Cardiac muscle cell (in vitro differentiated cells and primary cell): ENCODE measurements at regions not wholly inside any gene's neighbourhood (a gene's known extent, or its start where the extent isn't known, plus 50 kb on each side); places are given as distances from the start of the nearest gene placed in this dataset.

Source experiments
- DNase-seq, 2 donors: peaks; one replicate each; pipeline versions ENCODE4 v3.0.0 to v3.0.0-alpha.2; 2010 to 2017; ENCODE audit warnings: low read depth in 1 of 2, low spot score in 1 of 2
- H3K27ac ChIP-seq: fragments of 200-600 bp; sonication (generic); 2 replicates; pipeline ENCODE4 v1.5.1; 2016
- H3K27me3 ChIP-seq: fragments of 200-600 bp; sonication (generic); 2 replicates; pipeline ENCODE4 v1.6.0; 2016; ENCODE audit warnings: control low read depth
- H3K36me3 ChIP-seq: fragments of 200-600 bp; sonication (generic); 2 replicates; pipeline ENCODE4 v1.5.1; 2016; ENCODE audit warnings: control low read depth
- H3K4me1 ChIP-seq: fragments of 200-600 bp; sonication (generic); 2 replicates; pipeline ENCODE4 v1.8.1; 2017; ENCODE audit warnings: low read depth, mild to moderate bottlenecking, mixed run types
- H3K4me3 ChIP-seq: fragments of 200-600 bp; sonication (generic); 2 replicates; pipeline ENCODE4 v1.5.1; 2016; ENCODE audit warnings: mild to moderate bottlenecking
- H3K9me3 ChIP-seq: fragments of 200-600 bp; sonication (generic); 2 replicates; pipeline ENCODE4 v1.5.1; 2017; ENCODE audit warnings: low read depth, mild to moderate bottlenecking, control low read depth
- TF ChIP-seq, protein P1 (sequence below): IDR thresholded peaks from 2 replicates; pipeline ENCODE4 v1.5.1; 2012; ENCODE audit warnings: low read depth, mild to moderate bottlenecking, low read length

DNA sequence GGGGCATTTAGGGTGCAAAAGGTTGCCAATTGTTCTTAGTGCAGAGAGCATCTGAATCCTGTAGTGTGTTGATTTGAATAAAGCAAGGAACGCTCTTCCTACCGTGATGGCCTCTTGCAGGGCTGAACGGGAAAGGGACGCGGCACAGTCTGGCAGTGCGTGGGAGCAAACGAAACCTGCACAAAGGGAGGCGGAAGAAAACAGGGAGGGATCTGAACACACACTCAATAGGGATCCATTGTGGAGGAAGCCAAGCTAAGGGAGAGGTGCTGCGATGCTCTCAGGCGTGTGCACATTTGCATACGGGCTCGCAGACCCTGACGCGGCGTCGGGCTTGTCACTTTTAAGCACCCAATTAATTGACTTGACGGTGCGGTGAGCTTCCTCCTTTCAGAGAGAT is 414.0 kb upstream of the IRX1 start:
- H3K27ac ChIP-seq = no peak overlapping the region
- DNase-seq = no peak
- TF ChIP-seq, protein P1, sequence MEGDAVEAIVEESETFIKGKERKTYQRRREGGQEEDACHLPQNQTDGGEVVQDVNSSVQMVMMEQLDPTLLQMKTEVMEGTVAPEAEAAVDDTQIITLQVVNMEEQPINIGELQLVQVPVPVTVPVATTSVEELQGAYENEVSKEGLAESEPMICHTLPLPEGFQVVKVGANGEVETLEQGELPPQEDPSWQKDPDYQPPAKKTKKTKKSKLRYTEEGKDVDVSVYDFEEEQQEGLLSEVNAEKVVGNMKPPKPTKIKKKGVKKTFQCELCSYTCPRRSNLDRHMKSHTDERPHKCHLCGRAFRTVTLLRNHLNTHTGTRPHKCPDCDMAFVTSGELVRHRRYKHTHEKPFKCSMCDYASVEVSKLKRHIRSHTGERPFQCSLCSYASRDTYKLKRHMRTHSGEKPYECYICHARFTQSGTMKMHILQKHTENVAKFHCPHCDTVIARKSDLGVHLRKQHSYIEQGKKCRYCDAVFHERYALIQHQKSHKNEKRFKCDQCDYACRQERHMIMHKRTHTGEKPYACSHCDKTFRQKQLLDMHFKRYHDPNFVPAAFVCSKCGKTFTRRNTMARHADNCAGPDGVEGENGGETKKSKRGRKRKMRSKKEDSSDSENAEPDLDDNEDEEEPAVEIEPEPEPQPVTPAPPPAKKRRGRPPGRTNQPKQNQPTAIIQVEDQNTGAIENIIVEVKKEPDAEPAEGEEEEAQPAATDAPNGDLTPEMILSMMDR = no peak

DNA sequence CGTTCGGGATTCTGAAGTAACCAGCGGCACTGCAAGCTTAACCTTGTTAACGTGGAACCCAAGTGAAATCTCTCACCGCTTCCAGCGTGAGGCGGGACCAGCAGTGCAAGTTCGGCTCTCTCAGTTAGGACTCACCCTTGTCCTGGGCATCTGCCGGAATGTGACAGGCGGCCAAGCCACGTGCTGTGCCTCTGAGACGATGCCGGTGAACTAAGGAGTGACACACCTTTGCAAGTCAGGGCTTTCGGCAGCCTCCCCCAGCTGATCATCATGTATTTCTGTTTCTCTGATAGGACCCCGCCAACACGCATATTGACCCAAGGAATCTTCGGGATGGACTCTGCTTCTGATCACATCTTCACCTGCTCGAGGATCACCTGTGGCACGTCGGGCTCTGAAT is 415.0 kb upstream of the IRX1 start:
- H3K4me3 ChIP-seq = no peak overlapping the region
- no peaks in the 10 kb centered on the region for H3K9me3 ChIP-seq
- no peaks in the 10 kb centered on the region for H3K36me3 ChIP-seq
- no peaks in the 10 kb centered on the region for H3K4me1 ChIP-seq
- DNase-seq = no peak
- TF ChIP-seq, protein P1 = no peak
- H3K27ac ChIP-seq = no peak overlapping the region
- no peaks in the 10 kb centered on the region for H3K27me3 ChIP-seq

More for the DNA sequence above, 414.0 kb upstream of the IRX1 start:
- Histone ChIP-seq H3K9me3 (no peaks in the 10 kb centered on the region), H3K27me3 (no peaks in the 10 kb centered on the region), H3K4me1 (no peaks in the 10 kb centered on the region), H3K36me3 (no peaks in the 10 kb centered on the region), H3K4me3 (no peak overlapping the region)

DNA sequence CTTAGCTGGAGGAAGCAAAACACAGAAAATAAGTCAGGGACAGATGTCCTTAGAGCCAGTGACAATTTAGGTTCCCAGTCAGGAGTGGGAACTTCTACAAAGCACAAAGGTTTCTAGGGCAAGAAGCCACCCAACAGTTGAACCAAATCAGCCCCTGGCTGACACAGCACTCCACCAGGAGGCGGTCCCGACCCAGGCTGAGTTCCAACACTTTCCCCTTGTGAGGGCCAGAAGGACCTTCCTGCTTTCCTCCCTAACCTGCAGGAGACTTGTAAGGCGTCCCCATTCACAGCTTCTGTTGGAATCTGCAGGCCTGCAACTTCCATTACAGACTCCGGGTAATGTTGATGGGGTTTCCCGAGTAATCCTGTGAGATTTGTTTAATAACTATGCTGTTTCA is 416.4 kb upstream of the IRX1 start:
- Histone ChIP-seq H3K9me3 (no peaks in the 10 kb centered on the region), H3K4me3 (no peak overlapping the region), H3K4me1 (no peaks in the 10 kb centered on the region), H3K36me3 (no peaks in the 10 kb centered on the region), H3K27ac (no peak overlapping the region), H3K27me3 (no peaks in the 10 kb centered on the region)
- no peak for DNase-seq
- TF ChIP-seq, protein P1 = no peak

DNA sequence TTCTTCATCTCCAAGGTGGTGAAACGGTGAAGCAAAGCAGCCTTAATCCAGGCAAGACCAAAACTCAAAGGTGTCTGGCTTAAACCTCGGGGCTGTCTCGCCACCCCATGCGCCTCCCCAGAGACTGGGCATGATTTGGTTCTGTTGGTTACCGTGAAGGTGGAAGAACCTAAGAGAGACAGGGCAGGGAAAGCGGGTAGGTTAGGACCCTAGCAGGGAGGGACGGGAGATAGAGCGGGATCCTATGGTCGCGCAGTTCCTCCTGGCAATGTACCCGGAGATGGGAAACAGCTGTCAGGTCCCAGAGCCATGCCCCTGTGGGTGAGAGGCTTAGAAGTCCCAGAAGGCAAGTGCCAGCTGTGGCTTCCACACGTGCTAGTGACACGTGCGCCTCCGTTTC is 418.3 kb upstream of the IRX1 start:
- Histone ChIP-seq H3K4me3 (no peak overlapping the region), H3K4me1 (no peaks in the 10 kb centered on the region), H3K9me3 (no peaks in the 10 kb centered on the region), H3K27me3 (no peaks in the 10 kb centered on the region), H3K36me3 (no peaks in the 10 kb centered on the region), H3K27ac (no peak overlapping the region)
- no peak for DNase-seq
- TF ChIP-seq, protein P1 = no peak

DNA sequence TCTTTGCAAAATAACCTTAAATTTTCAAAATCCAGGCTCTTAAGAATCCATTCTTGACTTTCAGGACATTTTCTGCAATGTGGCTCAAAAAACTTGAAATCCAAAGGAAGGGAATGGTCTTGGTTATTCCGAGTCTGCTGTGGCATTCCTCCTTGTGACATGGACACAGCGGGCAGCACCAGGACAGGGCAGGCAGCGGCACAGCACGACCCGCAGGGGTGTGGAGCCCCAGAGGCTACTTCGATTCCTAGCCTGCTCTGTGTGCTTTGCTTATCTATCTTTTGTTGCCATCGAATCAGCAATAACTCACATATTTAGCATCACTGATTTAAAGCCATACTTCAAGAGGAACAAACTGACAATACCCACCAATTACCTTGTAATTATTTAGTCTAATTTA is 420.2 kb upstream of the IRX1 start:
- H3K9me3 ChIP-seq = no peaks in the 10 kb centered on the region
- H3K4me1 ChIP-seq = no peaks in the 10 kb centered on the region
- TF ChIP-seq, protein P1 = no peak
- H3K36me3 ChIP-seq = no peaks in the 10 kb centered on the region
- H3K27ac ChIP-seq = no peak overlapping the region
- H3K27me3 ChIP-seq = no peaks in the 10 kb centered on the region
- no peak for DNase-seq
- no peak overlapping the region for H3K4me3 ChIP-seq

DNA sequence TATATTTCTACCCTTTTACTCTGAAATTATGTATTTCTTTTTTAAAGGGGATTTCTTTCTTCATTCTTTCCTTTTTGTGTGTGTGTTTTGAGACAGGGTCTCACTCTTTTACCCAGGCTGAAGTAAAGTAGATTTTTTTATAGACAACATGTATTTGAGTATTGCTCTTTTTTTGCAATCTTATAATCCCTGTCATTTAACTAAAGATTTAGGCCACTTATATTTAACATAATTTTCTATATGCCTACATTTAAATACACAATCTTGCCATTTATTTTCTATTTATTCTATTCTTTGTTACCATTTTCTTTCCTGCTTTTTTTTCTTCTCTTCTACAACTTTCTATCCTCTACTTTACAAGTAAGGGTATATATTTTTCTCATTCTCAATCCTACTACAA is 416.0 kb upstream of the IRX2 start:
- H3K27ac ChIP-seq = no peak overlapping the region
- no peaks in the 10 kb centered on the region for H3K9me3 ChIP-seq
- no peaks in the 10 kb centered on the region for H3K4me1 ChIP-seq
- no peak overlapping the region for H3K4me3 ChIP-seq
- DNase-seq = no peak
- H3K27me3 ChIP-seq = no peaks in the 10 kb centered on the region
- no peaks in the 10 kb centered on the region for H3K36me3 ChIP-seq
- TF ChIP-seq, protein P1 = no peak
